GM12891 (cell line): ENCODE measurements at regions not wholly inside any gene's neighbourhood (a gene's known extent, or its start where the extent isn't known, plus 50 kb on each side); places are given as distances from the start of the nearest gene placed in this dataset.

Experiments
- POLR2A ChIP-seq: IDR thresholded peaks from 2 replicates; pipeline ENCODE4 v1.6.1; 2011; ENCODE audit warnings: low read depth, low read length, control low read depth
- POLR2AphosphoS5 ChIP-seq: IDR thresholded peaks from 2 replicates; pipeline ENCODE4 v1.6.1; 2011; ENCODE audit warnings: low read depth, low read length, control low read depth
- TAF1 ChIP-seq: IDR thresholded peaks from 2 replicates; pipeline ENCODE4 v1.6.1; 2011; ENCODE audit warnings: low read depth, low read length, control low read depth

GRCh38 chr5:10866913-10867312 is 105.9 kb upstream of the DAP start:
- TF ChIP-seq POLR2A (no peak), POLR2AphosphoS5 (no peak), TAF1 (no peak)
